ENCODE measurements at regions not wholly inside any gene's neighbourhood (a gene's known extent, or its start where the extent isn't known, plus 50 kb on each side); places are given as distances from the start of the nearest gene placed in this dataset.

GRCh38 chr9:134223591-134224122 is 59.3 kb upstream of the RNU6ATAC start:
- TF ChIP-seq PHF21A (IDR thresholded peaks at IDR 0.05; ENCODE audit: borderline replicate concordance, low read depth) (no peak), ZC3H4 (CRISPR knock-in tag; IDR thresholded peaks at IDR 0.05; ENCODE audit: borderline replicate concordance) (no peak), POLR2AphosphoS2 (IDR thresholded peaks at IDR 0.05; ENCODE audit: low read length) (no peak), CTCF (IDR thresholded peaks at IDR 0.05 in 2 of 3, conservative IDR thresholded peaks at IDR 0.05 in 1 of 3; ENCODE audit: insufficient read depth in 2 of 3, low read depth in 1 of 3, low read length in 3 of 3) (no peak), EP300 (IDR thresholded peaks at IDR 0.05; ENCODE audit: low read length) (no peak), TCF15 (CRISPR knock-in tag; IDR thresholded peaks at IDR 0.05) (no peak)
